ENCODE measurements at regions not wholly inside any gene's neighbourhood (a gene's known extent, or its start where the extent isn't known, plus 50 kb on each side); places are given as distances from the start of the nearest gene placed in this dataset.

- TF ChIP-seq CTCF (conservative IDR thresholded peaks at IDR 0.05; ENCODE audit: low read length) (no peak), EZH2phosphoT487 (IDR thresholded peaks at IDR 0.05; ENCODE audit: borderline replicate concordance, low read depth, low read length) (no peak)
Measured at GRCh38 chr11:41897991-41898390, 438.5 kb upstream of the LRRC4C start.

Measured in OCI-LY7 (cell line).